Lower leg skin (tissue), 3 donors: ENCODE measurements at regions not wholly inside any gene's neighbourhood (a gene's known extent, or its start where the extent isn't known, plus 50 kb on each side); places are given as distances from the start of the nearest gene placed in this dataset.

Experiments
- POLR2A ChIP-seq, 2 donors: fragments of 450-650 bp; IDR thresholded peaks; one replicate each; pipeline ENCODE4 v1.6.1; 2016 to 2017; ENCODE audit warnings: antibody characterized with exemption in 2 of 2, mild to moderate bottlenecking in 1 of 2, moderate library complexity in 1 of 2
- TF ChIP-seq, protein P1 (sequence below), 3 donors: fragments of 450-650 bp; IDR thresholded peaks; one replicate each; pipeline ENCODE4 v1.5.1; 2016; ENCODE audit warnings: antibody characterized with exemption in 3 of 3, mild to moderate bottlenecking in 3 of 3, moderate library complexity in 2 of 3

GRCh38 chr2:62281663-62282062 is 85.7 kb downstream of the B3GNT2 start:
- TF ChIP-seq, protein P1, sequence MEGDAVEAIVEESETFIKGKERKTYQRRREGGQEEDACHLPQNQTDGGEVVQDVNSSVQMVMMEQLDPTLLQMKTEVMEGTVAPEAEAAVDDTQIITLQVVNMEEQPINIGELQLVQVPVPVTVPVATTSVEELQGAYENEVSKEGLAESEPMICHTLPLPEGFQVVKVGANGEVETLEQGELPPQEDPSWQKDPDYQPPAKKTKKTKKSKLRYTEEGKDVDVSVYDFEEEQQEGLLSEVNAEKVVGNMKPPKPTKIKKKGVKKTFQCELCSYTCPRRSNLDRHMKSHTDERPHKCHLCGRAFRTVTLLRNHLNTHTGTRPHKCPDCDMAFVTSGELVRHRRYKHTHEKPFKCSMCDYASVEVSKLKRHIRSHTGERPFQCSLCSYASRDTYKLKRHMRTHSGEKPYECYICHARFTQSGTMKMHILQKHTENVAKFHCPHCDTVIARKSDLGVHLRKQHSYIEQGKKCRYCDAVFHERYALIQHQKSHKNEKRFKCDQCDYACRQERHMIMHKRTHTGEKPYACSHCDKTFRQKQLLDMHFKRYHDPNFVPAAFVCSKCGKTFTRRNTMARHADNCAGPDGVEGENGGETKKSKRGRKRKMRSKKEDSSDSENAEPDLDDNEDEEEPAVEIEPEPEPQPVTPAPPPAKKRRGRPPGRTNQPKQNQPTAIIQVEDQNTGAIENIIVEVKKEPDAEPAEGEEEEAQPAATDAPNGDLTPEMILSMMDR (IDR thresholded peaks at IDR 0.05): no peak
- no peak for TF ChIP-seq POLR2A (IDR thresholded peaks at IDR 0.05)
